Anterior cingulate cortex (tissue), 58 donors: ENCODE measurements at regions not wholly inside any gene's neighbourhood (a gene's known extent, or its start where the extent isn't known, plus 50 kb on each side); places are given as distances from the start of the nearest gene placed in this dataset.
"Not testable (repeated sequence)": the region's sequence is repeated elsewhere in the genome, so short reads cannot be mapped to it uniquely, and the experiment has no call there.

Source experiments
- DNase-seq, 58 donors: peaks; one replicate each; lab custom pipeline; 2025; lab: John Stamatoyannopoulos, UW

- peak; percentile 96 to 100 (median 99) for DNase-seq
Observed at GRCh38 chr7:112939574-112940313, 146.9 kb downstream of the GPR85 start.

- peak in 39 of 58 donors; percentile 9 to 76 (median 46) for DNase-seq
Observed at GRCh38 chr7:112938863-112939573, 147.6 kb downstream of the GPR85 start.

GRCh38 chr7:112937651-112938415 is 147.6 kb upstream of the TMEM168 start:
- no peak for DNase-seq

GRCh38 chr7:112933598-112933997 is 143.4 kb upstream of the TMEM168 start:
- DNase-seq, result no peak

- peak in 34 of 58 donors; percentile 0 to 80 (median 12) for DNase-seq
Observed at GRCh38 chr7:112930787-112931186, 140.6 kb upstream of the TMEM168 start.

GRCh38 chr7:112929421-112929820 is 139.2 kb upstream of the TMEM168 start:
- no peak for DNase-seq

- no peak for DNase-seq
Observed at GRCh38 chr7:112926018-112926417, 135.8 kb upstream of the TMEM168 start.

- DNase-seq, result not testable (repeated sequence)
Observed at GRCh38 chr7:112922546-112922945, 132.4 kb upstream of the TMEM168 start.

GRCh38 chr7:112916431-112916830 is 126.2 kb upstream of the TMEM168 start:
- not testable (repeated sequence) for DNase-seq

- DNase-seq, result no peak
Observed at GRCh38 chr7:112908086-112908485, 117.9 kb upstream of the TMEM168 start.

- DNase-seq, result no peak
Observed at GRCh38 chr7:112907658-112908057, 117.5 kb upstream of the TMEM168 start.

- no peak for DNase-seq
Observed at GRCh38 chr7:112905950-112906349, 115.8 kb upstream of the TMEM168 start.

GRCh38 chr7:112905413-112905812 is 115.2 kb upstream of the TMEM168 start:
- DNase-seq, result no peak

GRCh38 chr7:112898432-112899290 is 108.5 kb upstream of the TMEM168 start:
- DNase-seq, result no peak

GRCh38 chr7:112897839-112898431 is 107.7 kb upstream of the TMEM168 start:
- DNase-seq, result no peak

GRCh38 chr7:112896026-112896601 is 105.9 kb upstream of the TMEM168 start:
- no peak for DNase-seq

GRCh38 chr7:112892263-112892662 is 102.1 kb upstream of the TMEM168 start:
- no peak for DNase-seq

GRCh38 chr7:112891698-112892097 is 101.5 kb upstream of the TMEM168 start:
- DNase-seq, result no peak

GRCh38 chr7:112889834-112890438 is 99.7 kb upstream of the TMEM168 start:
- no peak for DNase-seq
